ENCODE measurements at regions not wholly inside any gene's neighbourhood (a gene's known extent, or its start where the extent isn't known, plus 50 kb on each side); places are given as distances from the start of the nearest gene placed in this dataset.

DNA sequence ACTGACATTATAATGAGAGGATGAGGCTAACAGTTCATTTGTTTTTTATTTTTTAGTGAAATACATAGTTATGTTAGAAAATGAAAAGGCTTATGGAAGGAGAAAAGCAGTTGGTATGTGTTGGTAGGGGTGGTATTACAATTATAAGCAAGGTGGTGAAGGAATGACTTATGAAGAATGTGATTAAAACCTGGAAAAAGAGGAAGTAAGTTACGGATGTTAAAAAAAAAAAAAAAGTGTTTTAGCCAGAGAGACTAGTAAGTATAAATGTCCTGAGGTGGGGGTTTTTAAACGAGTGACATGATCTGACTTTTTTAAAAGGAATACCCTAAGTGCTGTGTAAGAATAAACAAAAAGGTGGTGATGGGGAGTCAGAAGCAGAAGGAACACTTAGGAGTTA lies 206.8 kb downstream of the IL15 start:
- ATAC-seq (no peak), DNase-seq (no peak)
- TF ChIP-seq, protein P1, sequence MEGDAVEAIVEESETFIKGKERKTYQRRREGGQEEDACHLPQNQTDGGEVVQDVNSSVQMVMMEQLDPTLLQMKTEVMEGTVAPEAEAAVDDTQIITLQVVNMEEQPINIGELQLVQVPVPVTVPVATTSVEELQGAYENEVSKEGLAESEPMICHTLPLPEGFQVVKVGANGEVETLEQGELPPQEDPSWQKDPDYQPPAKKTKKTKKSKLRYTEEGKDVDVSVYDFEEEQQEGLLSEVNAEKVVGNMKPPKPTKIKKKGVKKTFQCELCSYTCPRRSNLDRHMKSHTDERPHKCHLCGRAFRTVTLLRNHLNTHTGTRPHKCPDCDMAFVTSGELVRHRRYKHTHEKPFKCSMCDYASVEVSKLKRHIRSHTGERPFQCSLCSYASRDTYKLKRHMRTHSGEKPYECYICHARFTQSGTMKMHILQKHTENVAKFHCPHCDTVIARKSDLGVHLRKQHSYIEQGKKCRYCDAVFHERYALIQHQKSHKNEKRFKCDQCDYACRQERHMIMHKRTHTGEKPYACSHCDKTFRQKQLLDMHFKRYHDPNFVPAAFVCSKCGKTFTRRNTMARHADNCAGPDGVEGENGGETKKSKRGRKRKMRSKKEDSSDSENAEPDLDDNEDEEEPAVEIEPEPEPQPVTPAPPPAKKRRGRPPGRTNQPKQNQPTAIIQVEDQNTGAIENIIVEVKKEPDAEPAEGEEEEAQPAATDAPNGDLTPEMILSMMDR (IDR thresholded peaks at IDR 0.05): no peak
- TF ChIP-seq POLR2A (IDR thresholded peaks at IDR 0.05): no peak
- no peak overlapping the region for H3K4me3 ChIP-seq
- peaks cover 0 to 4% (median 0%) of the 10 kb centered on the region in 4 donors for H3K4me1 ChIP-seq
- 56% methylated on average over 2 of the region's 2 CpGs for whole genome bisulfite sequencing (ENCODE audit: insufficient coverage, low coverage, low lambda C conversion rate, missing lambda C conversion rate)
- H3K9me3 ChIP-seq: no peaks in the 10 kb centered on the region
- intact Hi-C loops (cut with DNase I): no loop called here
- no peak overlapping the region for H3K27ac ChIP-seq
- H3K36me3 ChIP-seq: no peaks in the 10 kb centered on the region
- no peaks in the 10 kb centered on the region for H3K27me3 ChIP-seq

- Histone ChIP-seq H3K4me3 (no peak overlapping the region), H3K36me3 (no peaks in the 10 kb centered on the region), H3K27me3 (no peaks in the 10 kb centered on the region), H3K4me1 (peaks cover 0 to 11% (median 0%) of the 10 kb centered on the region in 4 donors), H3K9me3 (no peaks in the 10 kb centered on the region), H3K27ac (no peak overlapping the region)
- no peak for TF ChIP-seq POLR2A (IDR thresholded peaks at IDR 0.05)
- TF ChIP-seq, protein P1 (IDR thresholded peaks at IDR 0.05): no peak
- ATAC-seq (no peak), DNase-seq (no peak)
- intact Hi-C loops (cut with DNase I): no loop called here
These were observed 209.5 kb downstream of the IL15 start for GRCh38 chr4:141845901-141846300.

DNA sequence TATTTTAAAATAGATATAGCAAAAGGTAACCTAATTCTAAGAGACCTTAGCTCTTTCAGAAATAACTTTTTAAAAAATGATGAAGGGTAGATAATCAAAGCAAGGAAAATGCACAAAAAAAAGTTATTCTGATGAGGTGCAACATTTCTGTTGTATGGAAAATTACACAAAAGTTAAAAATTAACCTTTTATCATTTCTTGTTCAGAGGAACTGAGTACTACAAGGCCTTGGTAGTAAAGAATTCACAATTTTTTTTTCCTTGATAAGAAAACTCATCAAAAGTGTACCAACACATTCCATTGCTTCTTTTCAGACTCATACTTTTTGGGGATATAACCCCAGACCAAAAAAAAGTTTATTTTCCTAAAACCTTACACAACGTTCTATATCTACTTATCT lies 213.0 kb downstream of the IL15 start:
- no peak for TF ChIP-seq POLR2A (IDR thresholded peaks at IDR 0.05)
- TF ChIP-seq, protein P1 (IDR thresholded peaks at IDR 0.05): no peak
- DNase-seq: no peak

GRCh38 chr4:141849778-141850177 lies 213.4 kb downstream of the IL15 start:
- no peak overlapping the region for H3K4me3 ChIP-seq
- H3K36me3 ChIP-seq: no peaks in the 10 kb centered on the region
- TF ChIP-seq POLR2A (IDR thresholded peaks at IDR 0.05): no peak
- TF ChIP-seq, protein P1 (IDR thresholded peaks at IDR 0.05): no peak
- ATAC-seq: peak; percentile 78 to 90 (median 82)
- no peak for DNase-seq
- WGBS (ENCODE audit: insufficient coverage, low coverage, low lambda C conversion rate, missing lambda C conversion rate): 10% methylated on average over 1 of the region's 1 CpG
- peak overlapping the region; percentile 9 to 72 (median 57) for H3K27ac ChIP-seq
- intact Hi-C loops (cut with DNase I): no loop called here
- H3K27me3 ChIP-seq: no peaks in the 10 kb centered on the region
- no peaks in the 10 kb centered on the region for H3K9me3 ChIP-seq
- peaks cover 0 to 25% (median 0%) of the 10 kb centered on the region in 4 donors for H3K4me1 ChIP-seq

More for the DNA sequence above, 213.0 kb downstream of the IL15 start:
- ATAC-seq: peak; percentile 50 to 74 (median 65)
- no peak overlapping the region for H3K4me3 ChIP-seq
- H3K27me3 ChIP-seq: no peaks in the 10 kb centered on the region
- no peaks in the 10 kb centered on the region for H3K36me3 ChIP-seq
- intact Hi-C loops (cut with DNase I): no loop called here
- WGBS (ENCODE audit: insufficient coverage, low coverage, low lambda C conversion rate, missing lambda C conversion rate): 16% methylated on average over 1 of the region's 1 CpG
- peaks cover 0 to 25% (median 0%) of the 10 kb centered on the region in 4 donors for H3K4me1 ChIP-seq
- no peaks in the 10 kb centered on the region for H3K9me3 ChIP-seq
- H3K27ac ChIP-seq: peak overlapping the region; percentile 9 to 72 (median 57)

Measured in right lobe of liver (tissue), 6 donors.